HG03280 (cell line): ENCODE measurements at regions not wholly inside any gene's neighbourhood (a gene's known extent, or its start where the extent isn't known, plus 50 kb on each side); places are given as distances from the start of the nearest gene placed in this dataset.

Source experiments
- ATAC-seq: cut with Tn5 transposase; IDR thresholded peaks from one replicate; pipeline ENCODE4 v1.9.1; 2021; ENCODE audit warnings: mild to moderate bottlenecking, moderate library complexity; ENCODE audit not compliant: unreplicated experiment

- ATAC-seq, result no peak
Measured at GRCh38 chr2:29974086-29974485, 52.7 kb upstream of the ALK start.

GRCh38 chr2:29977284-29977683 is 55.9 kb upstream of the ALK start:
- ATAC-seq, result no peak

DNA sequence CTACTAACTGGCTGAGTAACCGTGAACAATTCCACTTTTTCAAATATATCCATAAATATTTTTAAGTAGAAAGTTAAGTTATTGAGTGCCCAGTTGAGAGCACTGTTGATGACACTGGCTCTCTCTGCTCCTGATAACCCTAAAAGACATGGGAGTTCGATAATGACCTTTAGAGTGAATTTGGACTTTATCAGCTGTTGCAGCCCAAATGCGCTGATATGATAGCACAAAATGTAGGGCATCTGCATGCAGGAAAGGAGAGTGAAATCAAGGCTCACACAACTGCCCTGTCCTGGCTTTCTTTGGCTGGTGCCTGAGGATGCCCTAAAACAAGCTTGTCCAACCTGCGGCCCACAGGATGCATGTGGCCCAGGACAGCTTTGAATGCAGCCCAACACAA is 60.0 kb upstream of the ALK start:
- ATAC-seq, result no peak

DNA sequence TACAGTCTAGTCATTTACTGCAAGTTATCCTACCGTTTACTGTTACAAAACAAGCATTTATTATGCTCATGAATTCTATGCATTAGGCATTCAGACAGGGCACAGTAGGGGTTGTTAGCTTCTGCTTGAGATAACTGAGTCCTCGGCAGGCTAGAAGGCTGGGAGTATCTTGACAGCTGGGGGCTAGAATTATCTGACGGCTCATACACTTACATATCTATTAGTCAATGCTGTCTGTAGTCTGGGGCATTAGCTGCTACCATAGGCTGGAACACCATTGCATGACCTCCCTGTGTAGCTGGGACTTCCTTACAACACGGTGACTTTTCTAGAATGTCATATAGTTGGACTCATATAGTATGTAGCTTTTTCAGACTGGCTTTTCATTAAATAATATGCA is 61.9 kb upstream of the ALK start:
- ATAC-seq, result no peak

DNA sequence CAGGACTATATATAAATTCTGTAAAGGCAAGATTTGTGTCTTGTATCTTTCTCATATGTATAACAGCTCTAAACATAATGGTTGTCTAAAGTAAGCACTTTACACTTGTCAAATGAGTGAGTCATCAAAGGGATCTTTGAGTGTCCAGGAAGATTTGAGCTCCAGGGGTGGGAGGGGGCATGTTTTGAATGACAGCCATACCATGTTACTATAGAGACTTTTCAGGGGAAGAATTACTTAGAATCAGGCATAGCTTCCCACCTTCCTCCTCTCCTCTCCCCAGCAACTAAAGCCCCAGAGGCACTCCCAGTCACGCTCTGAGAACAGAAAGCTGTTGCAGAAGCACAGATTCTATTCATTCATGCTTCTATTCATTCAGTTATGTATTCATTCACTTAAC is 65.8 kb upstream of the ALK start:
- no peak for ATAC-seq

GRCh38 chr2:29990129-29990528 is 68.7 kb upstream of the ALK start:
- ATAC-seq, result no peak

DNA sequence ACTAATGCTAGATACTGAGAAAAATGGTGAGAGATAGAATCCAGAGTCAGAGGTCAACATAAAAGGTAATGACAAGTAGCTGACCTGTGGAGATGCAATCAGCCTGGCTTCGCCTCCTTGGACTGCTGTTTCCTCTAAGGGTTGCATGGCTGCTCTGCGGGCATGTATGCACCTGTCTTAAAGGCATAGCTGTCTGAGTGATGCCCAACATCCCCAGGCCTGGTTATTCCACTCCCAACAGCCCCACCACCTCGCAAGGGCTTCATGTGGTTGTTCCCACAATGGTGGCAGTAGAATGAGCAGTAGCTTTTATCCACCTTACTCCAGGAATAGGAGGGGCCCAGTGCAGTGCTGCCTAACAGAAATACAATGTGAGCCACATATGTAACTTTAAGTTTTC is 69.7 kb upstream of the ALK start:
- ATAC-seq, result no peak

DNA sequence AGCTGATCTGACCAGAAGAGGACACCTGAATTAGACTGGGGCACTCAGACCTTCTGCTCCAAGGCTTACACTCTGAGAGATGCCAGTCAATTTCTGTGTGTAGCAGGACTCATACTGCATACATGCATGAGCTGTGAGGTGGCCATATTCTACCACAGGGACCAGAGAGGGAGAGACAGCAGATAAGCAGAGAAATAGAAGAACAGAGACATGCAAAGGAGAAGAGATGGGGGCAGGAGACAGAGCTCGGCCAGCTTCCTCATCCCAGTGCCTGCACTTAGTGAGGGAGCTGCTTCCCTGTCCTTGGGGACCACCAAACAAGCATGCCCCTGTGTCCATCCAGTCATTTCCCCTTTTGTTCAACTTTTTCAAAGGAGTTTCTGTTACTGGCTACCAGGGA is 73.9 kb upstream of the ALK start:
- ATAC-seq, result no peak

- ATAC-seq, result no peak
Measured at GRCh38 chr2:30003128-30003527, 81.7 kb upstream of the ALK start.

DNA sequence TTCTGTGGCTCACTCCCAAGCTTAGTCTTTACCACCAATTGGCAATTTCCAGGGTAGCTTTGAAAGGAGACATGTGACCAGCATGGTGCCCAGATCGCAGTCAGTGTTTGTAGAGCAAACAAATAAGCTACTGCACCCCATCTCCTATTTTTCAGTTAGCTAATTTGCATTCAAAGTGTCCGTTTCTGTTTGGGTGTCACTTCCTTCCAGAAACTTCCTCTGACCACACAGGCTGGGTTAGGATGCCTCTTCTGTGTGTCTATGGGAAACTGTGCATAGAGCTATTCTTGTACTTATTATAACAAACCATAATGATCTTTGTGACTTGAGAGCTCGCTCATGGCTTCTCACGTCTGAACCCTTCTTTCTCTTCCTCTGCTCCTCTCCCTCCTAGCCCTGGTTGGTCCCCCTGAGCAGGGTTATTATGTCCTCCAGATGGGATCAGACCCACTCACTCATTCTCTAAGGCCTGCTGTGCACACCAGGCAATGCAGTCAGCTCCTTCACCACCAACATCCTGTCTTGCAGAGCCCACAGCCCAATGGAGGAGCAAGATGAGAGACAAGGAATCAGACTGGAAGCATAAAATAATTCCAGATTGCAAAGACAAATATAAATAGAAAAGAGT is 101.2 kb upstream of the ALK start:
- ATAC-seq, result peak; percentile 68

DNA sequence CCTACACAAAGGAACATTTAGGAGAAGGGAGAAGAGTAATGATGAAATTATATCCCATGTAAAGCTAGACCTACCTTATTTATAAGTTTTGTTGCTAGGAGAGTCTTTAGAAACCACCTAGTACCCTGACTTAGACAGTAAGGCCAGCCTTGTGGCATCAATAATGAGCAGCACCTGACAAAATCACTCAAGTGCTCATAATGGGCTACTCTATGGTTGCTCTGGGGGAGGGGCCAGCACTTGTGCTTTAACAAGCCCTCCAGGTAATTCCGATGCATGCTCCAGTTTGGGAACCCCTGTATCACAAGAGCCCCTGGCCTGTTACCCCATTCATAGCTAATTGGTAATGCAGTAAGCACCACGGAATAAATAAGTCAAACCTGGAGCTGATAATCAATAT is 102.9 kb upstream of the ALK start:
- ATAC-seq, result no peak

GRCh38 chr2:30026091-30027055 is 105.0 kb upstream of the ALK start:
- ATAC-seq, result no peak

GRCh38 chr2:30029804-30030203 is 108.4 kb upstream of the ALK start:
- ATAC-seq, result no peak

DNA sequence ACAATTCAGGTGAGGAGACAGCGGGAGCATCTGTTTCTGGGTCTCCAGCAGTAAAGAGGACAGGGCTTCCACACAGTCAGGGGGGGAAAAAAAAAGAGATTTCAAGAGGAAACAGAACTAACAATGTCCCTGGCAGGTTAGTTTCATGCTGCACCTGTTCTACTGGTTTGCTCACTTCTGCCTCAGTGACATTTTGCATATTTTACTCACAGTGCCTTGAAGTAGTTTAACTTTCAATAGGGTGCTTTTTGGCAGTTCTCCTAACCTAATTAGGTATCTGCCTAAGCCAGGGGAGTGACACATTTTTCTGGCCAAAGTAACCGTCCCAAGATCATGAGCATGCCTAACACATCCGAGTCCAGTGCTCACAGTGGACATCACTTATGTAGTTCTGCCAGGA is 109.0 kb upstream of the ALK start:
- ATAC-seq, result no peak

GRCh38 chr2:30031184-30031583 is 109.8 kb upstream of the ALK start:
- ATAC-seq, result no peak

- no peak for ATAC-seq
Measured at GRCh38 chr2:30034052-30034775, 112.6 kb upstream of the YPEL5 start.

DNA sequence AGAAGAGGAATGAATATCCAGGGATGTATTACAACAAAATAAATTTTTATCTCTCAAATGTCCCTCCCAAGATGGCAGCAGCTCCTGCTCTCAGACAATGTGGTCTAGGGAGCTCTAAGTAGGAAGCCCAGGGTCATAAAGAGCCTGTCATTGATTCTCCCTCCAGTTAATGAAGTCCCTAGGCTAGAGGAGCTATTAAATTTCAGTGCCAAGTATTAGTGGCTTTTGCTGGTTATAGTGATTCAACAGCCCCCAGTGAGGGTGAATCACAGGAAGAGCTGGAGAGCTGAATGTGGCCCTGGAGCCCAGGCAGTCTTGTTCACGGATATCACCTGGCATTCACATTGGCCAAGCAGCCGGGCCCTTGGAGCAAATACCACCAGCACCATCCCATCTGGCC is 109.8 kb upstream of the YPEL5 start:
- no peak for ATAC-seq

DNA sequence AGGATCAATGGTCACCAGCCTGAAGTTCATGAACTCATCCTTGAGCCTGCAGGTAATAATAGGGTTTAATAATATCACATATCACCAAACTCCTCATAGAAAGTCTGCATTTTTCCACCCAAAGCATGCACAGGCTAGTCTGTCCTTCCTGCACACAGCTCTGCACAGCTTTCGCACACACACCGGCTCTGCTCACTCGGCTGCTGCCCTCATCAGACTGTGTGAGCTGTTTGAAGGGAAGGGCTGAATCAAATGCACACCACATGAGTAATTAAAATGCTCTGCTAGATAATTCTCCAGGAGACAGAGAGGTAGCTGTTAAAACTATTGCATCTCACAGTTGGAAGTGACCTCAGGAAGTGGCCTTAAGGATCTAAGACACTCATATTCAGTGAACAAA is 108.4 kb upstream of the YPEL5 start:
- ATAC-seq, result no peak

DNA sequence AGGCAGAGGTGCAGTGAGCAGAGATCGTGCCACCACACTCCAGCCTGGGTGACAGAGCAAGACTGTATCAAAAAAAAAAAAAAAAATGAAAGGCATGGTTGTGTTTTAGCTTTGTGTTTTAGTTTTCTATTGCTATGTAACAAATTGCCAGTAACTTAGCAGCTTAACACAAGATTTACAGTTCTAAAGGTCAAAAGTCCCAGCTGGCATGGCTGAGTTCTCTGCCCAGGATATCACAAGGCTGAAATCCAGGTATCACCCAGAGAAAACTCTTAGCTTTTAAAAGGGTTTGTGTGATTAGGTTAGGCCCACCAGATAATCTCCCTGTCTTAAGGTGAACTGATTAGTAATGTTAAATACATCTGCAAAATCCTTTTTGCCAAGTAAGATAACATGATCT is 107.7 kb upstream of the YPEL5 start:
- ATAC-seq, result no peak

- no peak for ATAC-seq
Measured at GRCh38 chr2:30040147-30040546, 106.7 kb upstream of the YPEL5 start.

GRCh38 chr2:30041884-30042283 is 104.9 kb upstream of the YPEL5 start:
- ATAC-seq, result no peak

GRCh38 chr2:30046396-30046795 is 100.4 kb upstream of the YPEL5 start:
- no peak for ATAC-seq
